Karpas-422 (cell line): ENCODE measurements at regions not wholly inside any gene's neighbourhood (a gene's known extent, or its start where the extent isn't known, plus 50 kb on each side); places are given as distances from the start of the nearest gene placed in this dataset.

Experiments
- DNase-seq: peaks from one replicate; pipeline ENCODE4 v3.0.0-alpha.2; 2015
- H2AFZ ChIP-seq: fragments of 200-600 bp; sonication (generic); 2 replicates; pipeline ENCODE4 v1.6.1; 2014; ENCODE audit warnings: antibody characterized with exemption, low read length, mixed read lengths
- H3K27ac ChIP-seq: fragments of 200-600 bp; sonication (generic); 2 replicates; pipeline ENCODE4 v1.5.1; 2014; ENCODE audit warnings: mild to moderate bottlenecking, low read length, moderate library complexity
- H3K27me3 ChIP-seq: fragments of 200-600 bp; sonication (generic); 2 replicates; pipeline ENCODE4 v1.6.1; 2014; ENCODE audit warnings: low read length, mixed read lengths
- H3K36me3 ChIP-seq: fragments of 200-600 bp; sonication (generic); 2 replicates; pipeline ENCODE4 v1.6.1; 2014; ENCODE audit warnings: low read length, mixed read lengths; ENCODE audit not compliant: insufficient read depth
- H3K4me1 ChIP-seq: fragments of 200-600 bp; sonication (generic); 2 replicates; pipeline ENCODE4 v1.6.1; 2014; ENCODE audit warnings: mild to moderate bottlenecking, low read length, mixed read lengths
- H3K4me2 ChIP-seq: fragments of 200-600 bp; sonication (generic); 2 replicates; pipeline ENCODE4 v1.6.1; 2014; ENCODE audit warnings: low read length, low read depth, mild to moderate bottlenecking; ENCODE audit not compliant: poor library complexity, severe bottlenecking
- H3K4me3 ChIP-seq: fragments of 200-600 bp; sonication (generic); 2 replicates; pipeline ENCODE4 v1.5.1; 2014; ENCODE audit warnings: mild to moderate bottlenecking, antibody characterized with exemption, low read length, mixed read lengths
- H3K79me2 ChIP-seq: fragments of 200-600 bp; sonication (generic); 2 replicates; pipeline ENCODE4 v1.6.1; 2014; ENCODE audit warnings: mild to moderate bottlenecking, low read length, mixed read lengths
- H3K9ac ChIP-seq: fragments of 200-600 bp; sonication (generic); 2 replicates; pipeline ENCODE4 v1.6.0; 2014; ENCODE audit warnings: low read length
- H3K9me2 ChIP-seq: fragments of 200-600 bp; sonication (generic), shearing (Covaris generic); replicated peaks from 2 replicates; pipeline ENCODE4 v1.6.0; 2014; ENCODE audit warnings: mild to moderate bottlenecking, low read length, moderate library complexity; ENCODE audit not compliant: insufficient read depth
- H3K9me3 ChIP-seq: fragments of 300-700, 200-600 bp; sonication (generic); 2 replicates; pipeline ENCODE4 v1.6.1; 2014; ENCODE audit warnings: low read length, mixed read lengths
- H4K20me1 ChIP-seq: fragments of 200-600 bp; sonication (generic); 2 replicates; pipeline ENCODE4 v1.6.1; 2014; ENCODE audit warnings: mild to moderate bottlenecking, antibody characterized with exemption, low read length, low read depth; ENCODE audit not compliant: insufficient read depth

DNA sequence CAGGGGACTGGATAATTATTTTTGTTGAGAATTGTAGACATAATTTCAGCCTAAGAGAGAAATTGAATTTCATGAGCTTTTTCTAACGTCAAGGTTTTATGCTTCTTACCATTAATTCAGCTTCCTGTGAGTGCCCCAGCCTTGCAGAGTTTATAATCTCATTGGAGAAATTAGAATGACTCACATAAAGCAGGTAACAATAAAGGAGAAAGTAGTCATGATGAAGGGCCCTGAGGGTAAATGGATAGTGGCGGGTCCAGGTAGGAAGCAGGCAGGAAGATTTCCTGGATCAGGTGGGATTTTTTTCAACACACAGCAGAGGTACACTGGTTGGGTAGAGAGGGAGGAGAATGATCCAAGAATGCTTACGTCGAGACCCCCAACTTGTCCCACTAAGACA lies 311.4 kb downstream of the BARHL2 start:
- Histone ChIP-seq H2AFZ (no peak overlapping the region), H3K4me3 (no peak overlapping the region), H3K27ac (no peak overlapping the region), H3K4me1 (no peaks in the 10 kb centered on the region), H4K20me1 (no peaks in the 10 kb centered on the region), H3K9me3 (no peaks in the 10 kb centered on the region), H3K9ac (no peak overlapping the region), H3K4me2 (no peak overlapping the region), H3K27me3 (no peaks in the 10 kb centered on the region), H3K79me2 (no peaks in the 10 kb centered on the region), H3K9me2 (no peaks in the 10 kb centered on the region), H3K36me3 (no peaks in the 10 kb centered on the region)
- DNase-seq: no peak

GRCh38 chr1:90402893-90403849 lies 313.9 kb downstream of the BARHL2 start:
- DNase-seq: no peak
- Histone ChIP-seq H3K4me1 (no peaks in the 10 kb centered on the region), H3K9ac (no peak overlapping the region)

GRCh38 chr1:90400131-90400530 lies 317.0 kb downstream of the BARHL2 start:
- H3K36me3 ChIP-seq: no peaks in the 10 kb centered on the region
- no peak overlapping the region for H3K4me2 ChIP-seq

More at GRCh38 chr1:90402893-90403849, 313.9 kb downstream of the BARHL2 start:
- no peaks in the 10 kb centered on the region for H3K9me2 ChIP-seq
- H2AFZ ChIP-seq: no peak overlapping the region
- H4K20me1 ChIP-seq: no peaks in the 10 kb centered on the region
- H3K27me3 ChIP-seq: no peaks in the 10 kb centered on the region
- no peak overlapping the region for H3K4me2 ChIP-seq
- H3K4me3 ChIP-seq: no peak overlapping the region
- no peaks in the 10 kb centered on the region for H3K79me2 ChIP-seq
- H3K27ac ChIP-seq: no peak overlapping the region
- no peaks in the 10 kb centered on the region for H3K36me3 ChIP-seq
- H3K9me3 ChIP-seq: no peaks in the 10 kb centered on the region

GRCh38 chr1:90396917-90397316 lies 320.2 kb downstream of the BARHL2 start:
- no peaks in the 10 kb centered on the region for H3K36me3 ChIP-seq
- no peaks in the 10 kb centered on the region for H3K9me2 ChIP-seq
- no peaks in the 10 kb centered on the region for H3K4me1 ChIP-seq
- no peak overlapping the region for H3K9ac ChIP-seq
- no peak overlapping the region for H2AFZ ChIP-seq
- H3K27ac ChIP-seq: no peak overlapping the region
- no peak overlapping the region for H3K4me3 ChIP-seq
- H3K9me3 ChIP-seq: no peaks in the 10 kb centered on the region
- DNase-seq: no peak
- no peaks in the 10 kb centered on the region for H3K79me2 ChIP-seq
- no peaks in the 10 kb centered on the region for H4K20me1 ChIP-seq
- H3K27me3 ChIP-seq: no peaks in the 10 kb centered on the region
- no peak overlapping the region for H3K4me2 ChIP-seq

More at GRCh38 chr1:90400131-90400530, 317.0 kb downstream of the BARHL2 start:
- H3K27me3 ChIP-seq: no peaks in the 10 kb centered on the region
- H3K4me1 ChIP-seq: no peaks in the 10 kb centered on the region
- H4K20me1 ChIP-seq: no peaks in the 10 kb centered on the region
- no peak overlapping the region for H2AFZ ChIP-seq
- no peak overlapping the region for H3K9ac ChIP-seq
- H3K9me3 ChIP-seq: no peaks in the 10 kb centered on the region
- H3K27ac ChIP-seq: no peak overlapping the region
- DNase-seq: no peak
- H3K79me2 ChIP-seq: no peaks in the 10 kb centered on the region
- H3K9me2 ChIP-seq: no peaks in the 10 kb centered on the region
- H3K4me3 ChIP-seq: no peak overlapping the region

GRCh38 chr1:90394247-90394646 lies 322.9 kb downstream of the BARHL2 start:
- DNase-seq: no peak
- H3K4me1 ChIP-seq: no peaks in the 10 kb centered on the region
- H3K79me2 ChIP-seq: no peaks in the 10 kb centered on the region
- no peaks in the 10 kb centered on the region for H4K20me1 ChIP-seq
- H3K27me3 ChIP-seq: no peaks in the 10 kb centered on the region
- no peak overlapping the region for H3K27ac ChIP-seq
- no peak overlapping the region for H3K4me2 ChIP-seq
- no peak overlapping the region for H3K9ac ChIP-seq
- H3K4me3 ChIP-seq: no peak overlapping the region
- no peaks in the 10 kb centered on the region for H3K9me3 ChIP-seq
- no peaks in the 10 kb centered on the region for H3K9me2 ChIP-seq
- H3K36me3 ChIP-seq: no peaks in the 10 kb centered on the region
- H2AFZ ChIP-seq: no peak overlapping the region

DNA sequence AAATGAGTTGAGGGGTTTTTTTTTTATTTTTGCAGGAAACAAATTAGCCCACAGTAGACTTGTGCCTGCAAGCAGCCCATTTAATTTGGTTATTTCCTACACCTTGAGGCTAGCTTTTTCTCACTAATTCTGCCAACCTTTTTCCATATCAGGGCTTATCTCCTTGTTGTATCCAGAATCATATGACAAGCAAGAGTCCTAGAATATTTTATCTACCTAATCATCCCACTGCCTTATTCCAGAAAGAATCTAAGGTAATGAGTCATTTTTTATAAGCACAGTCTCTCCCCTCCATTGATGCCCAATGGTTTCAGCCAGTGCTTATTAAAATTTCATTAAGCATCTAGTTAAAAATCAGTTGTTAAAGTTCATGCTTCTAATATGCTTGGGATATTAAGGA lies 324.1 kb downstream of the BARHL2 start:
- Histone ChIP-seq H3K4me2 (no peak overlapping the region), H3K27ac (no peak overlapping the region), H3K4me1 (no peaks in the 10 kb centered on the region), H3K36me3 (no peaks in the 10 kb centered on the region), H3K9me3 (no peaks in the 10 kb centered on the region), H3K9ac (no peak overlapping the region), H3K27me3 (no peaks in the 10 kb centered on the region), H3K4me3 (no peak overlapping the region), H4K20me1 (no peaks in the 10 kb centered on the region), H3K9me2 (no peaks in the 10 kb centered on the region), H2AFZ (no peak overlapping the region), H3K79me2 (no peaks in the 10 kb centered on the region)
- no peak for DNase-seq

DNA sequence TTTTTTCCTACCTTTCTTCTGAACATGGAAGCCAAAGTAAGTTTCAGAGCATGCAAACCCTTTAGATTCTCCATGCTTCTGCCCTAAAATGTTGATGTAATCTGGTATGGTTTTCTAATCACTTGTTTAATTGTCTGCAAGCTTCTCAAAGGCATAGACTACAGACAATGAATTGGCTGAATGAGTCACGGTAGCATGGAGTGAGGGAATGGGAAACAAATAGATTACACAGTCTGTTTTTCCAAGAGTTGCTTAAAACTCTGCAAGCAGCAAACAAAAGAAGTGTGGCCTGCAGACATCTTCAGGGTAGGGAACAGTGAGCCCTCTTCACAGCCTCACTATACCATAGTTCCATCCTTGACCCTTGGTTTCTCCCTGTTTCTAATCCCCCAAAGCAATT lies 326.0 kb downstream of the BARHL2 start:
- Histone ChIP-seq H3K36me3 (no peaks in the 10 kb centered on the region), H4K20me1 (no peaks in the 10 kb centered on the region), H3K4me3 (no peak overlapping the region), H3K4me1 (no peaks in the 10 kb centered on the region), H3K9ac (no peak overlapping the region), H3K4me2 (no peak overlapping the region), H3K79me2 (no peaks in the 10 kb centered on the region), H3K9me3 (no peaks in the 10 kb centered on the region), H3K27ac (no peak overlapping the region), H3K9me2 (no peaks in the 10 kb centered on the region), H3K27me3 (no peaks in the 10 kb centered on the region), H2AFZ (no peak overlapping the region)
- no peak for DNase-seq

DNA sequence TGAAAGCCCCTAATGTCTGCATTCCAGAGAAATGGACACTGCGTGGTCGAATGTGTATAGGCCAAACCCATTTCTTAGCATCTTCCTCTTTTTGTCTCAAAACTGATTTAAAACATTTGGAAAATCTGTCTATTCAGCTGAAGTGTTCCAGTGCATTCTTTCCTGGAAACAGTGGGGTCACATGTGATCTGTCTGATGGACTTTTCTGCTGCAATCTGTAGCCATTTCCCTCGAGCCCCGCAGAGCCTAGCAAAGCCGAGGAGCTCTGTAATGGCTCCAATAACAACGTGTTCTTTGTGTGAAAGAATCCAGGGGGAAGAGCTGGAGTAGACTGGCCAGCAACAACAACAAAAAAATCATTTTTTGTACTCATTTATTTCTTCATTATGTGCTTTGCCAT lies 329.3 kb downstream of the BARHL2 start:
- H3K9me3 ChIP-seq: no peaks in the 10 kb centered on the region
- H3K79me2 ChIP-seq: no peaks in the 10 kb centered on the region
- H3K4me1 ChIP-seq: no peaks in the 10 kb centered on the region
- no peaks in the 10 kb centered on the region for H3K36me3 ChIP-seq
- no peak overlapping the region for H2AFZ ChIP-seq
- H3K27ac ChIP-seq: no peak overlapping the region
- no peak overlapping the region for H3K4me3 ChIP-seq
- H3K9me2 ChIP-seq: no peaks in the 10 kb centered on the region
- H3K4me2 ChIP-seq: no peak overlapping the region
- no peaks in the 10 kb centered on the region for H3K27me3 ChIP-seq
- no peak overlapping the region for H3K9ac ChIP-seq
- H4K20me1 ChIP-seq: no peaks in the 10 kb centered on the region
- no peak for DNase-seq
